NCI-H187 treated with DMSO at 0.1 percent for 48 hours (cell line): ENCODE measurements at regions not wholly inside any gene's neighbourhood (a gene's known extent, or its start where the extent isn't known, plus 50 kb on each side); places are given as distances from the start of the nearest gene placed in this dataset.
"Not testable (repeated sequence)": the region's sequence is repeated elsewhere in the genome, so short reads cannot be mapped to it uniquely, and the experiment has no call there.

Experiments used
- DNase-seq: peaks from one replicate; lab custom pipeline; 2025; lab: John Stamatoyannopoulos, UW

- DNase-seq = no peak
Observed at GRCh38 chr20:12946789-12947188, 62.0 kb upstream of the SPTLC3 start.

- DNase-seq = no peak
Observed at GRCh38 chr20:12947691-12948090, 61.1 kb upstream of the SPTLC3 start.

DNA sequence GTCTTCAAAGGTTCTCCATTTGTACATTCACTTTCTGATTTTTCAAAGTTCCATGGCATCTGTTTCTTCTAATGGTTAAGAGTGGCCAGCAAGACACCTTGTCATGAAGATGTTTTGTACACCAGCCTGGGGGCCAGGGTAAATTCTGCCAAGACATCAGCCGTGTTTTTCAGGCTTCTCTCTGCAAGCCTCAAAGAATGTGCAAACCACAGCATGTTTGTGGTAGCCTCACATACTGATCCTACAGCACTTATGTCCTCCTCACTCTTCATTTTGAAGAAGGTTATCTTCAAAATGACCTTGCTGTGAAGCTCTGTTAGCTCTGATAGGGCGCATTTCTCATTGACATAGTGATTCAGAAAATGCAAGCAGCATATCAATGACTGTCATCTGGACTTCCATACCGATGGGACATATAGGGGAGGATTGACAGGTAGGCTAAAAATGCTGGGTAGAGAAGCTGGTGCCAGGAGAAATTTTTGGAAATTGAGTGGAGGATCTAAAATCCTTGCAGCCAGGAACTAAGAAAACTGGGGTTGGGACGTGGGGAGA, 59.3 kb upstream of the SPTLC3 start:
- no peak for DNase-seq

DNA sequence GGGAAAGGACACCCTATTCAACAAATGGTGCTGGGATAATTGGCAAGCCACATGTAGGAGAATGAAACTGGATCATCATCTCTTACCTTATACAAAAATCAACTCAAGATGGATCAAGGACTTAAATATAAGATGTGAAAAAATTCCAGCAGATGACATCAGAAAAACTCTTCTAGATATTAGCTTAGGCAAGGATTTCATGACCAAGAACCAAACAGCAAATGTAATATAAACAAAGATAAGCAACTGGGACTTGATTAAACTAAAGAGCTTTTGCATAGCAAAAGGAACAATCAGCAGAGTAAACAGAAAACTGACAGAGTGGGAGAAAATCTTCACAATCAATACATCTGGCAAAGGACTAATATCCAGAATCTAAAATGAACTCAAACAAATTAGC, 54.5 kb upstream of the SPTLC3 start:
- DNase-seq = not testable (repeated sequence)

DNA sequence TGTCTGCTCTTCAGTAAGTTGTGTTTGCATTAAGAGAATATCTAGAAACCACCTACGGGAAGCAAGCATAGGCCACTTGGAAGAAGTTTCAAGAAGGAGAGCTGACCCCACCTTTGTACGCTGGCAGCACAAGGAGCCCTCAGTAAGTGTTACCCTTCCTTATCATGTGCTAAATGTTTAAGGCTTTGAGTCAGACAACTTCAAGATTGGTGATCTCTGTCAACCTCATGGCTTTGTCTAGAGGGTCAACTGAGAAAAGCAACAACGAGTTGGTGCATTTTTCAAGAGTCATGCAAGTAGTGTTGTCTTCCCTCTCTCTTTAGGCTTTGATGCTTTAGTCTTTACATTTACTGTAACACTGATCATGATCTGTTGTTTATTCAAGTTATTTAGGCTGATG, 53.2 kb upstream of the SPTLC3 start:
- DNase-seq = no peak

DNA sequence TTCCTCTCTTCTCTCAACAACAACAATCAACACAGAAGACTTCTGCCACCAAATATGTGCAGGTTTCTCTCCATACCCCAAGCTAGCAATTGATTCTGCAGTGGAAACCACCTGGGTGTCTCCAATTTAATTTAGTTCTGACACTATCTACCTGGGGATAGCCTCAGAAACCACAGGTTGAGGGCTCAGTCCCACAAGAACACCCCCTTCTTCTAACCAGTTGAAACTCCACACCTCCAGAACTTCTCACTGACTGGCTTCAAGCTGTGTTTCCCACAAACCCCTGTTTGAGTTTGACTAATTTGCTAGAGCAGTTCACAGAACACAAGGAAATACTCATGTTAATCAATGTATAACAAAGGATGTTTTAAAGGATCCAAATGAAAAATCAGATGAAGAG, 52.5 kb upstream of the SPTLC3 start:
- DNase-seq = no peak

GRCh38 chr20:12957968-12958367, 50.8 kb upstream of the SPTLC3 start:
- no peak for DNase-seq
